GM12891 (cell line): ENCODE measurements at regions not wholly inside any gene's neighbourhood (a gene's known extent, or its start where the extent isn't known, plus 50 kb on each side); places are given as distances from the start of the nearest gene placed in this dataset.

ENCODE experiments used
- POLR2A ChIP-seq: IDR thresholded peaks from 2 replicates; pipeline ENCODE4 v1.6.1; 2011; ENCODE audit warnings: low read depth, low read length, control low read depth
- POLR2AphosphoS5 ChIP-seq: IDR thresholded peaks from 2 replicates; pipeline ENCODE4 v1.6.1; 2011; ENCODE audit warnings: low read depth, low read length, control low read depth
- SPI1 ChIP-seq: IDR thresholded peaks from 2 replicates; pipeline ENCODE4 v1.6.1; 2011; ENCODE audit warnings: low read depth, low read length, control low read depth
- TAF1 ChIP-seq: IDR thresholded peaks from 2 replicates; pipeline ENCODE4 v1.6.1; 2011; ENCODE audit warnings: low read depth, low read length, control low read depth

GRCh38 chr5:93805616-93806379 lies 64.4 kb upstream of the POU5F2 start:
- TF ChIP-seq POLR2AphosphoS5: no peak
- no peak for TF ChIP-seq SPI1
- no peak for TF ChIP-seq POLR2A
- no peak for TF ChIP-seq TAF1
